ENCODE measurements at regions not wholly inside any gene's neighbourhood (a gene's known extent, or its start where the extent isn't known, plus 50 kb on each side); places are given as distances from the start of the nearest gene placed in this dataset.

GRCh38 chr3:82413171-82413570, 651.7 kb upstream of the GBE1 start:
- no peaks in the 10 kb centered on the region for H3F3A ChIP-seq (ENCODE audit: insufficient read depth)
- H3K79me2 ChIP-seq (ENCODE audit: insufficient read depth, low read length), result no peaks in the 10 kb centered on the region
- H3K4me2 ChIP-seq (ENCODE audit: low read depth, low read length, poor library complexity, severe bottlenecking), result peak overlapping the region; percentile 13
- H3K9me3 ChIP-seq (ENCODE audit: insufficient read depth, low read length), result no peaks in the 10 kb centered on the region
- no peak overlapping the region for H3K27ac ChIP-seq (ENCODE audit: low read depth, low read length)
- TF ChIP-seq EZH2phosphoT487 (conservative IDR thresholded peaks at IDR 0.05; ENCODE audit: low read length), result no peak
- TF ChIP-seq CTCF (IDR thresholded peaks at IDR 0.05; ENCODE audit: insufficient read depth, low read length, poor library complexity, severe bottlenecking), result no peak
- H3K9me2 ChIP-seq (replicated peaks; ENCODE audit: insufficient read depth, low read length), result no peaks in the 10 kb centered on the region
- no peaks in the 10 kb centered on the region for H3K36me3 ChIP-seq (ENCODE audit: low read length)
- H3K4me3 ChIP-seq (ENCODE audit: insufficient read depth, low read length, poor library complexity, severe bottlenecking), result no peak overlapping the region
- no peaks in the 10 kb centered on the region for H4K20me1 ChIP-seq (ENCODE audit: low read depth, low read length)
- H3K27me3 ChIP-seq (ENCODE audit: low read length), result no peaks in the 10 kb centered on the region
- peak overlapping the region; percentile 80 for H2AFZ ChIP-seq (ENCODE audit: low read depth, low read length, severe bottlenecking)
- H3K9ac ChIP-seq (ENCODE audit: low read length), result no peak overlapping the region

- no peaks in the 10 kb centered on the region for H3K36me3 ChIP-seq (ENCODE audit: low read length)
- H2AFZ ChIP-seq (ENCODE audit: low read depth, low read length, severe bottlenecking), result no peak overlapping the region
- TF ChIP-seq CTCF (IDR thresholded peaks at IDR 0.05; ENCODE audit: insufficient read depth, low read length, poor library complexity, severe bottlenecking), result no peak
- no peak overlapping the region for H3K4me2 ChIP-seq (ENCODE audit: low read depth, low read length, poor library complexity, severe bottlenecking)
- no peak overlapping the region for H3K4me3 ChIP-seq (ENCODE audit: insufficient read depth, low read length, poor library complexity, severe bottlenecking)
- no peak overlapping the region for H3K9ac ChIP-seq (ENCODE audit: low read length)
- no peaks in the 10 kb centered on the region for H3K9me2 ChIP-seq (replicated peaks; ENCODE audit: insufficient read depth, low read length)
- no peaks in the 10 kb centered on the region for H3K79me2 ChIP-seq (ENCODE audit: insufficient read depth, low read length)
- H3K9me3 ChIP-seq (ENCODE audit: insufficient read depth, low read length), result no peaks in the 10 kb centered on the region
- no peak overlapping the region for H3K27ac ChIP-seq (ENCODE audit: low read depth, low read length)
- no peaks in the 10 kb centered on the region for H4K20me1 ChIP-seq (ENCODE audit: low read depth, low read length)
- no peaks in the 10 kb centered on the region for H3K27me3 ChIP-seq (ENCODE audit: low read length)
- no peaks in the 10 kb centered on the region for H3F3A ChIP-seq (ENCODE audit: insufficient read depth)
Observed at GRCh38 chr3:82410366-82410765, 648.9 kb upstream of the GBE1 start.

- H2AFZ ChIP-seq (ENCODE audit: low read depth, low read length, severe bottlenecking), result no peak overlapping the region
- no peaks in the 10 kb centered on the region for H4K20me1 ChIP-seq (ENCODE audit: low read depth, low read length)
- no peak overlapping the region for H3K27ac ChIP-seq (ENCODE audit: low read depth, low read length)
- H3K9me3 ChIP-seq (ENCODE audit: insufficient read depth, low read length), result no peaks in the 10 kb centered on the region
- no peaks in the 10 kb centered on the region for H3K79me2 ChIP-seq (ENCODE audit: insufficient read depth, low read length)
- no peak overlapping the region for H3K9ac ChIP-seq (ENCODE audit: low read length)
- TF ChIP-seq CTCF (IDR thresholded peaks at IDR 0.05; ENCODE audit: insufficient read depth, low read length, poor library complexity, severe bottlenecking) (no peak), EZH2phosphoT487 (conservative IDR thresholded peaks at IDR 0.05; ENCODE audit: low read length) (no peak)
- no peak overlapping the region for H3K4me2 ChIP-seq (ENCODE audit: low read depth, low read length, poor library complexity, severe bottlenecking)
- no peaks in the 10 kb centered on the region for H3K36me3 ChIP-seq (ENCODE audit: low read length)
- H3K27me3 ChIP-seq (ENCODE audit: low read length), result no peaks in the 10 kb centered on the region
- no peaks in the 10 kb centered on the region for H3K9me2 ChIP-seq (replicated peaks; ENCODE audit: insufficient read depth, low read length)
- H3F3A ChIP-seq (ENCODE audit: insufficient read depth), result no peaks in the 10 kb centered on the region
- H3K4me3 ChIP-seq (ENCODE audit: insufficient read depth, low read length, poor library complexity, severe bottlenecking), result no peak overlapping the region
Observed at GRCh38 chr3:82409842-82410241, 648.4 kb upstream of the GBE1 start.

Measured in SU-DHL-6 (cell line).